ENCODE measurements at regions not wholly inside any gene's neighbourhood (a gene's known extent, or its start where the extent isn't known, plus 50 kb on each side); places are given as distances from the start of the nearest gene placed in this dataset.
"Not testable (repeated sequence)": the region's sequence is repeated elsewhere in the genome, so short reads cannot be mapped to it uniquely, and the experiment has no call there.

DNA sequence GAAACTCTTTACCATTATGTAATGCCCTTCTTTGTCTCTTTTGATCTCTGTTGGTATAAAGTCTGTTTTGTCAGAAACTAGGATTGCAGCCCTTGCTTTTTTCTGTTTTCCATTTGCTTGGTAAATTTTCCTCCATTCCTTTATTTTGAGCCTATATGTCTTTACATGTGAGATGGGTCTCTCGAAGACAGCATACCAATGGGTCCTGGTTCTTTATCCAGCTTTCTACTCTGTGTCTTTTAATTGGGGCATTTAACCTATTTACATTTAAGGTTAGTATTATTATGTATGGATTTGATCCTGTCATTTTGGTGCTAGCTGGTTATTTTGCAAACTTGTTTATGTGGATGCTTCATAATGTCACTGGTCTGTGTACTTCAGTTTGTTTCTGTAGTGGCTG, 191.3 kb downstream of the S1PR1 start:
- TF ChIP-seq, protein P1, sequence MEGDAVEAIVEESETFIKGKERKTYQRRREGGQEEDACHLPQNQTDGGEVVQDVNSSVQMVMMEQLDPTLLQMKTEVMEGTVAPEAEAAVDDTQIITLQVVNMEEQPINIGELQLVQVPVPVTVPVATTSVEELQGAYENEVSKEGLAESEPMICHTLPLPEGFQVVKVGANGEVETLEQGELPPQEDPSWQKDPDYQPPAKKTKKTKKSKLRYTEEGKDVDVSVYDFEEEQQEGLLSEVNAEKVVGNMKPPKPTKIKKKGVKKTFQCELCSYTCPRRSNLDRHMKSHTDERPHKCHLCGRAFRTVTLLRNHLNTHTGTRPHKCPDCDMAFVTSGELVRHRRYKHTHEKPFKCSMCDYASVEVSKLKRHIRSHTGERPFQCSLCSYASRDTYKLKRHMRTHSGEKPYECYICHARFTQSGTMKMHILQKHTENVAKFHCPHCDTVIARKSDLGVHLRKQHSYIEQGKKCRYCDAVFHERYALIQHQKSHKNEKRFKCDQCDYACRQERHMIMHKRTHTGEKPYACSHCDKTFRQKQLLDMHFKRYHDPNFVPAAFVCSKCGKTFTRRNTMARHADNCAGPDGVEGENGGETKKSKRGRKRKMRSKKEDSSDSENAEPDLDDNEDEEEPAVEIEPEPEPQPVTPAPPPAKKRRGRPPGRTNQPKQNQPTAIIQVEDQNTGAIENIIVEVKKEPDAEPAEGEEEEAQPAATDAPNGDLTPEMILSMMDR (conservative IDR thresholded peaks at IDR 0.05; ENCODE audit: low read depth, low read length), result not testable (repeated sequence)
- TF ChIP-seq EZH2 (IDR thresholded peaks at IDR 0.05; ENCODE audit: borderline replicate concordance, low read depth, low read length, poor library complexity, severe bottlenecking), result not testable (repeated sequence)
